ENCODE measurements at regions not wholly inside any gene's neighbourhood (a gene's known extent, or its start where the extent isn't known, plus 50 kb on each side); places are given as distances from the start of the nearest gene placed in this dataset.

DNA sequence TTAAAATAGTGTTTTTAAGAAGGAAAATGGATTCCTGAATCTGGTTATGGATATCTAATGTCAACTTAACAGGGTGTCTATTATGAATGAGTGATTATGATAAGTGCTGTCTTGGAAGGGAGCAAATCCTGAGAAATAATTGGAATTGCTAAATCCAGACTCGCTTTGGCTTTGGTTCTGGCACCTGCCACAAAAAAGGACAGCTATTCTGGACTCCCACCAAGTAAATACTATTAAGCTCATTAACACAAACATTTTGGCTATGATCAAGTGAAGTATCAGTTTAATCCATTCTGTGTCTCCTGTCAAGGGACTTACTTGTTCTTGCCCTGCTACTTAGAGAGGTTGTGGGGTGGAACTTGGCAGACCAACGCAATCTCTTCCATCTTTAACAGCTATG lies 403.7 kb downstream of the CENPC start:
- intact Hi-C loops (cut with micrococcal nuclease), result no loop called here
- no peaks in the 10 kb centered on the region for H3K4me1 Mint-ChIP-seq (ENCODE audit: insufficient read depth, unreplicated experiment)
- H3K9me3 Mint-ChIP-seq (ENCODE audit: unreplicated experiment), result no peaks in the 10 kb centered on the region
- TF ChIP-seq, protein P1, sequence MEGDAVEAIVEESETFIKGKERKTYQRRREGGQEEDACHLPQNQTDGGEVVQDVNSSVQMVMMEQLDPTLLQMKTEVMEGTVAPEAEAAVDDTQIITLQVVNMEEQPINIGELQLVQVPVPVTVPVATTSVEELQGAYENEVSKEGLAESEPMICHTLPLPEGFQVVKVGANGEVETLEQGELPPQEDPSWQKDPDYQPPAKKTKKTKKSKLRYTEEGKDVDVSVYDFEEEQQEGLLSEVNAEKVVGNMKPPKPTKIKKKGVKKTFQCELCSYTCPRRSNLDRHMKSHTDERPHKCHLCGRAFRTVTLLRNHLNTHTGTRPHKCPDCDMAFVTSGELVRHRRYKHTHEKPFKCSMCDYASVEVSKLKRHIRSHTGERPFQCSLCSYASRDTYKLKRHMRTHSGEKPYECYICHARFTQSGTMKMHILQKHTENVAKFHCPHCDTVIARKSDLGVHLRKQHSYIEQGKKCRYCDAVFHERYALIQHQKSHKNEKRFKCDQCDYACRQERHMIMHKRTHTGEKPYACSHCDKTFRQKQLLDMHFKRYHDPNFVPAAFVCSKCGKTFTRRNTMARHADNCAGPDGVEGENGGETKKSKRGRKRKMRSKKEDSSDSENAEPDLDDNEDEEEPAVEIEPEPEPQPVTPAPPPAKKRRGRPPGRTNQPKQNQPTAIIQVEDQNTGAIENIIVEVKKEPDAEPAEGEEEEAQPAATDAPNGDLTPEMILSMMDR (IDR thresholded peaks at IDR 0.05; ENCODE audit: unreplicated experiment), result no peak
- no peaks in the 10 kb centered on the region for H3K27me3 Mint-ChIP-seq (ENCODE audit: insufficient read depth, unreplicated experiment)
- no peak for DNase-seq (ENCODE audit: unreplicated experiment)
- no peak overlapping the region for H3K4me3 Mint-ChIP-seq (ENCODE audit: unreplicated experiment)
- POLR2A ChIA-PET, result no interaction called here
- no TSS peak for BruUV-seq (replicated peaks)
- no peak overlapping the region for H3K27ac Mint-ChIP-seq (ENCODE audit: low read depth, unreplicated experiment)
- CTCF ChIA-PET, result no interaction called here
- no peaks in the 10 kb centered on the region for H3K36me3 Mint-ChIP-seq (ENCODE audit: insufficient read depth, unreplicated experiment)

DNA sequence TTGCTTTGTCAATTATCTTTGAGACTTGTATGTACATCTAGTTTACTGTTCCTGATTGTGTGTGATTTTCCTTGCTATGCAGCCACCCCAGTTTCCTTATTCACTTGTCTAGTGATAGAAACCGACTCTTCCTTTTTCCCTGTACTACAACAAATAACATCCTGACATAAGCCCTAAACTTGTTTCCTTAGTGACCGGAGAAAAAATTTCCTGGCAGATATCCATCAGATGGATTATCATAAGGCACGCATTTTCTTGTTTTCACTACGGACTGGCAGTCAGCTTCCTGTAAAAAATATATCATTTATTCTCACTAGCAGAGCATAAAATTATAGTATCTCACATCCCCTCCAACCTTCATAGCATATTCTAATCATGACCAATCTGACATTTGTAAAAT lies 410.7 kb downstream of the CENPC start:
- no TSS peak for BruUV-seq (replicated peaks)
- CTCF ChIA-PET, result interaction anchor here (0.6 kb wide), 1 partner anchor 1313 kb away, joined by 3 read pairs; no protein-coding TSS in a partner anchor
- H3K27me3 Mint-ChIP-seq (ENCODE audit: insufficient read depth, unreplicated experiment), result no peaks in the 10 kb centered on the region
- TF ChIP-seq, protein P1 (IDR thresholded peaks at IDR 0.05; ENCODE audit: unreplicated experiment), result no peak
- H3K27ac Mint-ChIP-seq (ENCODE audit: low read depth, unreplicated experiment), result no peak overlapping the region
- no peaks in the 10 kb centered on the region for H3K4me1 Mint-ChIP-seq (ENCODE audit: insufficient read depth, unreplicated experiment)
- no peaks in the 10 kb centered on the region for H3K9me3 Mint-ChIP-seq (ENCODE audit: unreplicated experiment)
- intact Hi-C loops (cut with micrococcal nuclease), result no loop called here
- no peak for DNase-seq (ENCODE audit: unreplicated experiment)
- no peaks in the 10 kb centered on the region for H3K36me3 Mint-ChIP-seq (ENCODE audit: insufficient read depth, unreplicated experiment)
- no peak overlapping the region for H3K4me3 Mint-ChIP-seq (ENCODE audit: unreplicated experiment)
- POLR2A ChIA-PET, result interaction anchor here (0.6 kb wide), 1 partner anchor 555 kb away, joined by 3 read pairs; no protein-coding TSS in a partner anchor

DNA sequence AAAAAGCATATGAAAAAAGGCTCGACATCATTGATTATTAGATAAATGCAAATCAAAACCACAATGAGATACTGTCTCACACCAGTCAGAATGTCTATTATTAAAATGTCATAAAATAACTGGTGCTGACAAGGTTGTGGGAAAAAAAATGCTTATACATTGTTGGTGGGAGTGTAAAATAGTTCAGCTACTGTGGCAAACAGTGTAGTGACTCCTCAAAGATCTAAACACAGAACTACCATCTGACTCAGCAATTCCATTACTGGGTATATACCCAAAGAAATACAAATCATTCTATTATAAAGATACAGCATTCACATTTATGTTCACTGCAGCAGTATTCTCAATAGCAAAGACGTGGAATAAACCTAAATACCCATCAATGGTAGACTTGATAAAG lies 412.1 kb downstream of the CENPC start:
- Mint-ChIP-seq H3K36me3 (ENCODE audit: insufficient read depth, unreplicated experiment) (no peaks in the 10 kb centered on the region), H3K27me3 (ENCODE audit: insufficient read depth, unreplicated experiment) (no peaks in the 10 kb centered on the region), H3K9me3 (ENCODE audit: unreplicated experiment) (no peaks in the 10 kb centered on the region), H3K4me3 (ENCODE audit: unreplicated experiment) (no peak overlapping the region), H3K27ac (ENCODE audit: low read depth, unreplicated experiment) (no peak overlapping the region), H3K4me1 (ENCODE audit: insufficient read depth, unreplicated experiment) (no peaks in the 10 kb centered on the region)
- CTCF ChIA-PET, result interaction anchor here (0.6 kb wide), 1 partner anchor 194 kb away, joined by 3 read pairs; no protein-coding TSS in a partner anchor
- TF ChIP-seq, protein P1 (IDR thresholded peaks at IDR 0.05; ENCODE audit: unreplicated experiment), result no peak
- DNase-seq (ENCODE audit: unreplicated experiment), result no peak
- intact Hi-C loops (cut with micrococcal nuclease), result no loop called here
- POLR2A ChIA-PET, result no interaction called here
- BruUV-seq (replicated peaks), result no TSS peak

GRCh38 chr4:67131224-67131623 lies 414.1 kb downstream of the CENPC start:
- H3K27ac Mint-ChIP-seq (ENCODE audit: low read depth, unreplicated experiment), result no peak overlapping the region
- intact Hi-C loops (cut with micrococcal nuclease), result no loop called here
- H3K27me3 Mint-ChIP-seq (ENCODE audit: insufficient read depth, unreplicated experiment), result no peaks in the 10 kb centered on the region
- DNase-seq (ENCODE audit: unreplicated experiment), result no peak
- no TSS peak for BruUV-seq (replicated peaks)
- H3K4me1 Mint-ChIP-seq (ENCODE audit: insufficient read depth, unreplicated experiment), result no peaks in the 10 kb centered on the region
- no peaks in the 10 kb centered on the region for H3K9me3 Mint-ChIP-seq (ENCODE audit: unreplicated experiment)
- CTCF ChIA-PET, result no interaction called here
- TF ChIP-seq, protein P1 (IDR thresholded peaks at IDR 0.05; ENCODE audit: unreplicated experiment), result no peak
- no peak overlapping the region for H3K4me3 Mint-ChIP-seq (ENCODE audit: unreplicated experiment)
- POLR2A ChIA-PET, result no interaction called here
- H3K36me3 Mint-ChIP-seq (ENCODE audit: insufficient read depth, unreplicated experiment), result no peaks in the 10 kb centered on the region
